K562 (cell line): ENCODE measurements at regions not wholly inside any gene's neighbourhood (a gene's known extent, or its start where the extent isn't known, plus 50 kb on each side); places are given as distances from the start of the nearest gene placed in this dataset.

ENCODE experiments used
- ATAC-seq: fragments of 200-7000 bp; cut with Tn5 transposase; 3 replicates; pipeline ENCODE4 v1.9.1; 2020; ENCODE audit warnings: moderate library complexity
- BruUV-seq: library from RNA; stranded (reverse); fragments of 400-500 nt; replicated peaks from 2 replicates; lab custom pipeline; 2021; lab: Mats Ljungman, UMichigan
- CTCF ChIA-PET: fragments of 300-600 bp; formaldehyde crosslinking; extraction: SDS; loops from one replicate; lab custom pipeline; 2021; ENCODE audit warnings: low intra/inter-chr PET ratio; lab: Yijun Ruan, JAX
- POLR2A ChIA-PET: fragments of 300-600, 350-650 bp; sonication (Branson Sonifier 250); formaldehyde crosslinking; extraction: SDS; loops from one replicate; lab custom pipeline; 2021; ENCODE audit warnings: antibody characterized with exemption, inconsistent platforms; lab: Yijun Ruan, JAX
- DNase-seq, 4 experiments: peaks; one replicate each; pipeline versions ENCODE4 v3.0.0 to v3.0.0-alpha.2; 2011 to 2018; ENCODE audit warnings: low spot score in 3 of 4, mixed read lengths in 3 of 4; ENCODE audit errors: extremely low read depth in 1 of 4
- FAIRE-seq: peaks from 2 replicates; lab custom pipeline; 2011; peaks lifted over from hg19 to GRCh38; lab: Jason Lieb, UNC
- H2AFZ ChIP-seq: 2 replicates; pipeline ENCODE4 v1.6.0; 2011; ENCODE audit warnings: low read depth, low read length, control low read depth, inconsistent platforms
- H3K27ac ChIP-seq: fragments of 200-600 bp; 3 replicates; pipeline ENCODE4 v1.8.0; 2011; ENCODE audit warnings: low read depth, mild to moderate bottlenecking, control low read depth, inconsistent platforms, low read length, moderate library complexity, mixed read lengths; ENCODE audit errors: extremely low read depth
- H3K27me3 ChIP-seq, 2 experiments: fragments of 300-600 bp in 1 of 2; 2 replicates in 1 of 2; 3 replicates in 1 of 2; pipeline versions ENCODE4 v1.6.0 to v1.8.0; 2011; ENCODE audit warnings: inconsistent platforms in 2 of 2, low read length in 2 of 2, mild to moderate bottlenecking in 1 of 2, mixed read lengths in 1 of 2, moderate library complexity in 1 of 2; ENCODE audit not compliant: control insufficient read depth in 2 of 2, insufficient read depth in 2 of 2
- H3K36me3 ChIP-seq: fragments of 300-600 bp; 3 replicates; pipeline ENCODE4 v1.8.0; 2011; ENCODE audit warnings: mild to moderate bottlenecking, low read length, inconsistent platforms; ENCODE audit not compliant: control insufficient read depth, insufficient read depth
- H3K4me1 ChIP-seq, 2 experiments: fragments of 200-600 bp in 1 of 2; replicated peaks in 1 of 2; 2 replicates in 1 of 2; 3 replicates in 1 of 2; pipeline versions ENCODE4 v1.5.1 to v1.8.0; 2011; ENCODE audit warnings: inconsistent platforms in 2 of 2, low read length in 2 of 2, mild to moderate bottlenecking in 1 of 2, mixed read lengths in 1 of 2, moderate library complexity in 1 of 2; ENCODE audit not compliant: control insufficient read depth in 2 of 2, insufficient read depth in 2 of 2
- H3K4me2 ChIP-seq: 2 replicates; pipeline ENCODE4 v1.6.1; 2011; ENCODE audit warnings: low read length, control low read depth, inconsistent platforms, mixed read lengths; ENCODE audit not compliant: insufficient read depth
- H3K4me3 ChIP-seq: fragments of 200-600 bp; sonication (generic), shearing (Covaris generic); 2 replicates; pipeline ENCODE4 v1.5.1; 2016; ENCODE audit warnings: control low read depth, inconsistent platforms
- H3K79me2 ChIP-seq: fragments of 200-600 bp; 3 replicates; pipeline ENCODE4 v1.8.0; 2011; ENCODE audit warnings: low read length, inconsistent platforms; ENCODE audit not compliant: control insufficient read depth, insufficient read depth
- H3K9ac ChIP-seq, 2 experiments: 2 replicates each; pipeline versions ENCODE4 v1.6.0 to v1.6.1; 2011; ENCODE audit warnings: low read depth in 2 of 2, low read length in 2 of 2, control low read depth in 1 of 2, inconsistent platforms in 1 of 2, mild to moderate bottlenecking in 1 of 2, mixed read lengths in 1 of 2; ENCODE audit not compliant: insufficient read depth in 1 of 2
- H3K9me1 ChIP-seq: one replicate; pipeline ENCODE4 v1.6.0; 2011; ENCODE audit warnings: inconsistent platforms, mild to moderate bottlenecking, low read length, moderate library complexity; ENCODE audit not compliant: control insufficient read depth, insufficient read depth
- H3K9me3 ChIP-seq: replicated peaks from 2 replicates; pipeline ENCODE4 v1.5.1; 2011; ENCODE audit warnings: low read depth, low read length, inconsistent platforms; ENCODE audit not compliant: control insufficient read depth, insufficient read depth
- H4K20me1 ChIP-seq: replicated peaks from 2 replicates; pipeline ENCODE4 v1.6.1; 2011; ENCODE audit warnings: low read length, inconsistent platforms, mixed read lengths; ENCODE audit not compliant: control insufficient read depth, insufficient read depth
- EP400 ChIP-seq: fragments of 450-650 bp; IDR thresholded peaks from 2 replicates; pipeline ENCODE4 v1.6.1; 2017; ENCODE audit warnings: antibody characterized with exemption, mild to moderate bottlenecking, moderate library complexity
- PATZ1 ChIP-seq: fragments of 250-450 bp; sonication (Bioruptor Pico); IDR thresholded peaks from 2 replicates; pipeline ENCODE4 v1.5.0; 2020; ENCODE audit warnings: mild to moderate bottlenecking, borderline replicate concordance
- RAD21 ChIP-seq, 2 experiments: fragments of 250-450 bp in 1 of 2; fragments of 450-650 bp in 1 of 2; sonication (Bioruptor Pico) in 1 of 2; formaldehyde crosslinking in 1 of 2; IDR thresholded peaks in 1 of 2; conservative IDR thresholded peaks in 1 of 2; 2 replicates each; pipeline versions ENCODE4 v1.4.0 to v1.8.0; 2020 to 2022; ENCODE audit warnings: mild to moderate bottlenecking in 2 of 2, moderate library complexity in 1 of 2
- TAF1 ChIP-seq: IDR thresholded peaks from 2 replicates; pipeline ENCODE4 v1.6.1; 2011; ENCODE audit warnings: mild to moderate bottlenecking, low read length, moderate library complexity; ENCODE audit not compliant: insufficient read depth, control insufficient read depth, severe bottlenecking; ENCODE audit errors: extremely low read depth
- ZNF165 ChIP-seq: fragments of 250-450 bp; sonication (Bioruptor Pico); IDR thresholded peaks from 2 replicates; pipeline ENCODE4 v1.4.0; 2020; ENCODE audit warnings: borderline replicate concordance
- WGBS: fragments of 100-300 bp; shearing (Covaris generic); methylation state at CpG from one replicate; pipeline ENCODE4 v1.1.6; 2016; ENCODE audit warnings: low coverage, mixed read lengths; ENCODE audit not compliant: insufficient coverage; ENCODE audit errors: missing lambda C conversion rate; 5-methylcytosine and 5-hydroxymethylcytosine counted together
- in situ Hi-C: fragments of 300-500 bp; cut with MboI; formaldehyde crosslinking; loops from 4 replicates; pipeline ENCODE4 v1.15.0; 2018; ENCODE audit warnings: inconsistent platforms, mixed read lengths
- intact Hi-C: fragments of 100-400 bp; cut with micrococcal nuclease; formaldehyde crosslinking; loops from 2 replicates; pipeline ENCODE4 v1.14.2; 2022
- TF ChIP-seq, protein P1 (sequence below), 2 experiments: fragments of 200-800 bp in 1 of 2; sonication (Bioruptor generic) in 1 of 2; sonication (generic) in 1 of 2; formaldehyde crosslinking in 1 of 2; IDR thresholded peaks in 1 of 2; conservative IDR thresholded peaks in 1 of 2; 2 replicates each; pipeline versions ENCODE4 v1.5.0 to v1.6.1; 2016 to 2020; ENCODE audit warnings: missing compliant biosample characterization in 1 of 2, missing genetic modification characterization in 1 of 2, missing genetic modification reagents in 1 of 2

GRCh38 chr12:88431246-88431645 lies 149.0 kb downstream of the KITLG start:
- no peak overlapping the region for H2AFZ ChIP-seq
- H3K36me3 ChIP-seq, result no peaks in the 10 kb centered on the region
- H3K4me3 ChIP-seq, result no peak overlapping the region
- TF ChIP-seq PATZ1, result no peak
- no peak for TF ChIP-seq TAF1
- TF ChIP-seq ZNF165 (CRISPR knock-in tag), result no peak
- TF ChIP-seq EP400, result no peak
- TF ChIP-seq RAD21 (CRISPR knock-in tag; conservative IDR thresholded peaks at IDR 0.05 in 1 of 2, IDR thresholded peaks at IDR 0.05 in 1 of 2), result peak; percentile 23 to 28; a peak in 2 of 4 replicates
- TF ChIP-seq, protein P1, sequence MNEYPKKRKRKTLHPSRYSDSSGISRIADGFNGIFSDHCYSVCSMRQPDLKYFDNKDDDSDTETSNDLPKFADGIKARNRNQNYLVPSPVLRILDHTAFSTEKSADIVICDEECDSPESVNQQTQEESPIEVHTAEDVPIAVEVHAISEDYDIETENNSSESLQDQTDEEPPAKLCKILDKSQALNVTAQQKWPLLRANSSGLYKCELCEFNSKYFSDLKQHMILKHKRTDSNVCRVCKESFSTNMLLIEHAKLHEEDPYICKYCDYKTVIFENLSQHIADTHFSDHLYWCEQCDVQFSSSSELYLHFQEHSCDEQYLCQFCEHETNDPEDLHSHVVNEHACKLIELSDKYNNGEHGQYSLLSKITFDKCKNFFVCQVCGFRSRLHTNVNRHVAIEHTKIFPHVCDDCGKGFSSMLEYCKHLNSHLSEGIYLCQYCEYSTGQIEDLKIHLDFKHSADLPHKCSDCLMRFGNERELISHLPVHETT (CRISPR knock-in tag; conservative IDR thresholded peaks at IDR 0.05 in 1 of 2, IDR thresholded peaks at IDR 0.05 in 1 of 2), result no peak
- in situ Hi-C loops (no loop called here), intact Hi-C loops (no loop called here)
- 33% methylated on average over 4 of the region's 4 CpGs for WGBS
- H3K9ac ChIP-seq, result no peak overlapping the region
- no peaks in the 10 kb centered on the region for H3K27me3 ChIP-seq
- no peak for FAIRE-seq
- DNase-seq, result no peak
- H4K20me1 ChIP-seq, result no peaks in the 10 kb centered on the region
- peaks cover 0 to 11% of the 10 kb centered on the region in 2 experiments; a peak in 1 of 5 replicates for H3K4me1 ChIP-seq
- no TSS peak for BruUV-seq
- no peaks in the 10 kb centered on the region for H3K79me2 ChIP-seq
- no peak overlapping the region for H3K27ac ChIP-seq
- no peaks in the 10 kb centered on the region for H3K9me1 ChIP-seq
- no peak overlapping the region for H3K4me2 ChIP-seq
- CTCF ChIA-PET, result no interaction called here
- no peak for ATAC-seq
- POLR2A ChIA-PET, result no interaction called here
- H3K9me3 ChIP-seq, result no peaks in the 10 kb centered on the region
